GOT3 (cell line): ENCODE measurements at regions not wholly inside any gene's neighbourhood (a gene's known extent, or its start where the extent isn't known, plus 50 kb on each side); places are given as distances from the start of the nearest gene placed in this dataset.

Experiments
- DNase-seq: peaks from one replicate; lab custom pipeline; 2025; ENCODE audit warnings: mixed read lengths; lab: John Stamatoyannopoulos, UW

DNA sequence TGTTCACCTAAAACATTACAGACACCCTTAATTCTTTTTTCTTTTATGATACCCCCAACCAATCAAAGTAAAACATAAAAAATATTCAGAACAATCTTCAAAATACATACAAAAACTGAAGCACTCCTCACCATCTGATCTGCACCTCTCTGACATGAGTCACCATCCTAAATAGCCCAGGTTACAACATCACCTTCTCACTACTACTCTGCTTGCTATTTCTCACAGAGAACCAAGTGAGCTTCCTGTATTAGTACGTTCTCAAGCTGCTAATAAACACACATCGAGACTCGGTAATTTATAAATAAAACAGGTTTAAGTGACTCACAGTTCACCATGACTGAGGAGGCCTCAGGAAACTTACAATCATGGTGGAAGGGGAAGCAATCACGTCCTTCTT is 183.5 kb downstream of the CBLN2 start:
- no peak for DNase-seq

- no peak for DNase-seq
These were observed 201.2 kb downstream of the CBLN2 start for GRCh38 chr18:72342933-72343332.

DNA sequence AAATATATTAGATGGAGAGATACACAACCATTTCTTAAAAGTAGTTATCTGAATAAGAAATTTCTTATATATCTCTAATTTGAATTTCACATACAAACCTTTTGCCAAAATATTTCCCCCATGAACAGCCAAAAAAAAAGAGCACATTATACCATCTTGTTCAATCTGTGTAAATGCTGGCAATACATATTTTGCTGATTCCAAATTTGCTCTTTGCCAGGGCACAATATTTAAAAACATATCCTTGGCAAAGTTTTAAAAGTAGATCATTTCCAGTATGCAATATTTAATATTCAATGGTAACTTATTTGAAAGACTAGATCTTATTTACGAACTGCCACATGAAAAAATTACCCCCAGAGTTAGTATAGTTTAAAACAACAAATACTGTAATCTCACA is 204.2 kb downstream of the CBLN2 start:
- no peak for DNase-seq

DNA sequence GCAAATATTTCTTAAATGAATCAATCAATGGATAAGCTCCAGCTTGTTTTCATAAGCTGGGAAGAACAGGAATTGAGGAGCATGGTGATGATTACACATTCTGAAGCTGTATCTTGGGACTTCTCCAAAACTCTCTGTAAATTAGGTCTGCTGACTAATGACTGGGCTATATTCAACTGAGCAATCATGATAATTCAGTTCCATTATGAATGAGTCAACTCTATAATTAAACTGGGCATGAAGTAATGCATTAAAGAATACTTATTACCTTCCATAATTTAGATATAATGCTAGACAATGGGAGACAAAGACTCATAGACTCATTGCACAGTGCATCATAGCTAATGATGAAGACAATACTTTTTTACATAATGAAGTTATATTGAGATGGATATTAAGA is 207.4 kb downstream of the CBLN2 start:
- DNase-seq, result no peak

DNA sequence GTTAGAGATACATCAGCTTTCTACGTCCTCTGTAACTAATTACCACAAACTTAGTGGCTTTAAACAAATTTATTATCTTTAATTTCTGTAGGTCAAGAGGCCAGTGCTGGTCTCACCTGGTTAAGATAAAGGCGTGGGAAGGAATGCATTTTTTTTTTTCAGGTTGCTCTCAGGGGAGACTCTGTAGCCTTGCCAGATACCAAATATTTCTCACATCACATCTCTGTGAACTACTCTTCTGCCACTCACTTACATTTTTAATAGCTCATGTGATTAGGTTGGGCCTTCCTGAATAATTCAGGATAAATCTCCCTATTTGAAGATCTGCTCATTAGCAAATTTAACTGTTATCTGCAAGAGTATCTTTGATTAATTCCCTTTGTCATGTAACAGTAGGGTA is 214.6 kb downstream of the CBLN2 start:
- no peak for DNase-seq

DNA sequence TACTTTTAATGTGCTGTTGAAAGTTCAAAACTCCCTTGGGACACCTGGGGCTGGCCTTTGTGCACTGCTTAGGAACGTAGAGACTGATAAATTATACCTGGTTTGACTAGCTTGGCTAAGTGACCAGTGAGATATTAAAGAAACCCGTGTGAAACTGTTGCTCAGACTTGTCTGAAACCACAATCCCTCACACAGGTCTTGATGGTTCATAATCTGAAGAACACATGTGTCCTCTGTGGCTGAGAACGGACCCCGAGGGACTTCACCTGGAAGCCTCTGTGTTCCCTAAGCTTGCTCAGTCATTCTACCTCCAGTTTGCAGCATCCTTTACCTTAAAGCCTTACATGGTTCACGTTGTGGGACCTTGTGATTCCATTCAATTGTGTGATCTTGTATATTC is 218.8 kb downstream of the CBLN2 start:
- no peak for DNase-seq

DNA sequence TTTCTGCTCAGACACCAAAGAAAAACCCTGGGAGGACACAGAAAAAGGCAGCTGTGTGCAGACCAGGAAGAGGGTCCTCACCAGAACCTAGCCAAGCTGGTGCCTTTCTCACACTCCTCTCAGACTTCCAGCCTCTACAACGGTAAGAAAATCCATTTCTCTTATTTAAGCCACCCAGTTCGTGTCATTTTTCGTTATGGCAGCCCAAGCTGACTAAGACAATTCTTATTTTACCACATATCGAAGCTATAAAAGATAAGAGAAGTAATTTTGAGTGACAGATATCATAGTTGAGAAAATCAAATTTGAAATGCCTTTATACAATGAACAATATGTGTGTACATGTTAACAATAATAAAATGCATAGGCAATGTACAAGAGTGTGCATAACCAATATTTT is 219.5 kb downstream of the CBLN2 start:
- no peak for DNase-seq

DNA sequence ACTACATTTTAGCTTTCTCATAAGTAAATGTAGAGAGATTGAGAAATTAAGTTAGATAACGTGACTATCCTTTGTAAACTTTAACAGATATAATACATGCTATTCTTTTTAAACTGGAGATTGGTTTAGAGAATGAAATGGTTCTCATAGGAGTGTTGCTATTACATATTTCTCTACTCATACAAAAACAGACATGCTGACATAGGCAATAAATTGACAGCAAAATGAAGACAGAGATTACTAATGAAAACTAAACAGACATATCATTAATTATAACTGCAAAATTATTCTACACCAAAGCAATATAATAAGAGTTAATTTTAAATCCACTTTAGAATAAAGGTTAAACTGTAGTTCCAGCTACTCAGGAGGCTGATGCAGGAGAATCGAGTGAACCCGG is 227.6 kb downstream of the CBLN2 start:
- DNase-seq, result no peak

DNA sequence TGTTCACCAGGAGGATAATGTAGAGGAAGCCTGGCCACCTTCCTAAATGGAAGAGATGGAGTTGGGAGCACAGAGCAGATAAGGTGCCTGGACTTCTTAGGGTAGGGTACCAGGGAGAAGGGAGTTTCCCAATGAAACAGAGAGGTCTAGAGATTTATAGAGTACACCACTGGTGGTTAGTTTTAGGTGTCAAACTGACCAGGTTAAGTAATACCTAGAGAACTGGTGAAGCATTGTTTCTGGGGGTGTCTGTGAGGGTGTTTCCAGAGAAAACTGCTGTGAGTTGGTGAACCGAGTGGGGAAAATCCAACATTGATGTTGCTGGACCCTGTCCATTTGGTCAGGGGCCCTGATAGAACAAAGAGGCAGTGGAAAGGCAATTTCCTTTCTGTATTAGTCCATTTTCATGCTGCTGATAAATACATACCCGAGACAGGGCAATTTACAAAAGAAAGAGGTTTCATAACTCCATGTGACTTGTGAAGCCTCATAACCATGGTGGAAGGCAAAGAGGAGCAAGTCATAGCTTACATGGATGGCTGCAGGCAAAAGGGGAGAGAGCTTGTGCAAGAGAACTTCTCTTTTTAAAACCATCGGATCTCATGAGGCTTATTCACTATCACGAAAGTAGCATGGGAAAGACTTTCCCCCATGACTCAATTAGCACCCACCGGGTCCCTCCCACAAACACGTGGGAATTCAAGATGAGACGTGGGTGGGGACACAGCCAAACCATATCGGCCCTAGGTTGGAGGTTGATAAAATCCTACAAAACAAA is 260.8 kb downstream of the CBLN2 start:
- no peak for DNase-seq

DNA sequence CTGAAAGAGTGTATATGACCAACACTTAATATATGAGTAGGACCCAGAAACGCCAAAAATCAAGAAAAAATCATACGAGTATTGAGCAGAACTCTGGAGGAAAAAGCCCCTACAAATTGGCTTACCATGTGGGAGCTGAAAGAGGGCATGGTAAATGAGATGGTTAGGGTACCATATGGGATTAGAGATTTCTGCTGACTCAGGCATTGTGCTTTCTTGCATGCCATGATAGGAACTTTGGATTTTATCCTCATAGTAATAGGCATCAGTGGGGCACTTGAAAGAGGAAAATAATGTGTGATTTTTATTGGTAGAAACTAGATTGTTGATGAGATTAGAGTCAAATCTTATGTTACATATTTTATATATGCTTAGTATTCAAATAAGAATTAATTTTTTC is 271.1 kb downstream of the CBLN2 start:
- DNase-seq, result no peak

- DNase-seq, result no peak
These were observed 282.6 kb downstream of the CBLN2 start for GRCh38 chr18:72261590-72261989.

DNA sequence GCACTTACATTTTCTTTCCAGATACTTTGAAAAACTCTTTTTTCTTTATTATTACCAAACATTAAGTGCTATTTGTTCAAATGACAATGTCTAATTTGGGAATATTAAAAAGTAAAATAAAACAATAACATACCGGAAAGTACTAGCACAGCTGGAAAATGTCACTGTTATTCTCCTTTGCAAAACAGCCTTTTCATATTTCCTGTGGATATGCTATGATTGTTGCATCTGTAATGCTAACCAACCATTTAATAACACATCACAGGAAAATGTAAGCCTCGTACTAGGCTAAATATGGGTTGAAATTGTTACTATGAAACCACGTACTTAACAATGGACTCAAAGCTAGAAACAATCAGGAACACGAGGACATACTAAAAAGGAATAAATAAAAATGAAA is 298.1 kb downstream of the CBLN2 start:
- no peak for DNase-seq

DNA sequence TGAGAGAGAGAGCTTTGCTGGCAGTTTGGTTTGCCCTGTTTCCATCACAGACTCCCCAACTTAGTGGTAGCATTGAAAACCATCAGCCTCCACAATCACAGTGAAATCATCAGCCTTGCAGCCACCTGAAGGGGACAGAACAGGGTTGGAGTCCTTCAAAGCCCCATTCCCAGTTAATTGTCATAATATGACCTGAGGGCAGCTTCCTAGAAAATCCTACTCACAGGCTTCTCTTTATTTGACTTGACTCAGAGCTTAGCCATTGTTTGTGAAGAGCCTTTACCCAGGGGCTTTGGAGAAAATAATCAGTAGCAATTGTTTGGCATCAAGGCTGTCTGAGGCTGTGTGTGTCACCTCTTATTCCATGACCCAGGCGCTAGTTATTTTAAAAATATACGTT is 308.7 kb downstream of the CBLN2 start:
- no peak for DNase-seq

GRCh38 chr18:72233106-72233505 is 311.0 kb downstream of the CBLN2 start:
- DNase-seq, result no peak

DNA sequence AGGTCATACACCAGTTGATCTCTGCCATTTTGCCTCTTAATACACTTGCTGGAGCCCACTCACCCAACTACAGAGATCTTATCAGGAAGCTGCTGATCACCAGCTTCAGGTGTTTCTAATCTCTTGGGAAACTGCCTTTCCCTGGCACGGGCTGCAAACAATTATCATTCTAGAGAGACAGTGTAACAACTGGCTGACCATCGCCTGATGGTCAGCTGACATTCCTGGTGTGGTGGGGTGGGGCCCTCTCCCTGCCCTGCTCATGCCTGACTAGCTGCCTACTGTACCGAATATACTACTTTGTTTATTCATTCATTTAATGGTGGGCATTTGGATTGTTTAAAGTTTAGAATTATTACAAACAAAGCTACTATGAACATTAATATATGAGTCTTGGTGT is 311.5 kb downstream of the CBLN2 start:
- no peak for DNase-seq

DNA sequence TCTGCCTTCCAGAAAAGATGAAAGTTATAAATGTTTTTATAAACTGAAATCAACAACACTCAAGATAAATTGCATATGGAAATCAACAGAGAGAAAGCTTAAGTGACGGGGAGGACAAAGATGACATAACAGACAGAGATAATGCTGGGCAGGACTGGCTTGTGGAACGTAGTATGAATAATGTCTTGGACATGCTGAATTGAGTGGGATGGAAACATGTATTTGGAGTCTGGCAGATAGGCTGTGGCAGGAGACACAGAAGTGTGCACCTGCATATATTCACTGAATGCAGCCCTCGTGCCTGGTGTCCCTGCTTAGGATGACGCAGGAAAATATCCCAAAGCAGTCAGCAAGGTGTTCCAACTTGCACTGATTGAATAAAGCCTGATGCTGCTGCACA is 318.2 kb downstream of the CBLN2 start:
- DNase-seq, result no peak

DNA sequence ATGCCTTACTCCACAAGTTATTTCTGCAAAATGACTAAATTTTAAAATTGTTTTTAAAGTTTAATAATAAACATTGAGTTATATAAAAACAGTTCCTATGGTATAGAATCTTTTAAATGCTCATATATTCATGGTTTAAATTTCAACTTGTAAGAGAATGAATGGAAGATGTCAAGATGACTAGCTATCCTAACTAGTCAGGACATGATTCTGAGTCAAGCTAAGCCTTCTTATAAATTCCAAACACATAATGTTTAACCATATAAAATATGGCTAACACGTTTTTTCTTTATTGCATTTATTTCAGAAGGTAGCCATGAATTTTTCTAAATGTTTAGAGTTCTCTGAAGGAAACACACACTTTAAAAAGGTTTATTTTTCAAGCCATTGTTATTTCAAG is 320.4 kb downstream of the CBLN2 start:
- no peak for DNase-seq

GRCh38 chr18:72208920-72209676 is 335.0 kb downstream of the CBLN2 start:
- no peak for DNase-seq

DNA sequence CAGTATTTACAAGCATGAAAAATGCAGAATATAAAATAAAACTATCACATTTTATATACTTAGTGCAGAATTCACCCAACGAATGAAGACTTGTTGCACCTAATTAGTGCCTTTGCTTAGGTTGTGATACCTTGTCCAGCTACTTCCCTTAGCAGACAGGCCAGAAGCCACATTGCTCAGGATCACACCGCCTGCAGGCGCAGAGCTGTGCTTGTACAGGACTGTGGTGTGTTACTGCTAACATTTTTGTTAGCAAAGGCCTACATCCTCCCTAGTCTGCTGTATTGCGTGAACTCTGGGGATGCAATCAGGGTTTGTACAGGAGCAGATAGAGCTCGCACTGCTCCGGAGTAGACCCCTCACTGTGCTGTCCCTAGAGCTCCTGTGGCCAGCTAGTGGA is 336.9 kb downstream of the CBLN2 start:
- no peak for DNase-seq

GRCh38 chr18:72206814-72207213 is 337.3 kb downstream of the CBLN2 start:
- no peak for DNase-seq

DNA sequence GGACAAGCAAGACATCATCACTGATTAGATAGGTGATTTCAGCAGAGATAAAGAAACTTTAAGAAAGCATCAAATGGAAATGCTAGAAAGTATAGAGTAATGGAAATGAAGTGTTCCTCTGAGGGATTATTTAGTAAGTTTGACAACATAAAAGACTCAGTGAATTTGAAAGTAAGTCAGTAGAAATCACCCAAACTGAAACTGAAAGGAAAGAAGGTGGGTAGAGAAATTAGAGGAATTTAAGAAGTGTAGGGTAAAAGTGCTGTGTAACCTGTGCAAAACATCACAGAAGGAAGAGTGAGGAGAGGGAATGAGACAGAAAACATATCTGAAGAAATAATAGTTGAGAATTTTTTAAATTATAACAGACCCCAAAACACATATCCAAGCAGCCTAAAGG is 343.1 kb downstream of the CBLN2 start:
- no peak for DNase-seq

GRCh38 chr18:72197591-72197990 is 346.6 kb downstream of the CBLN2 start:
- DNase-seq, result no peak

GRCh38 chr18:72194072-72194471 is 350.1 kb downstream of the CBLN2 start:
- DNase-seq, result no peak

GRCh38 chr18:72187956-72188355 is 356.2 kb downstream of the CBLN2 start:
- DNase-seq, result no peak
